ENCODE measurements at regions not wholly inside any gene's neighbourhood (a gene's known extent, or its start where the extent isn't known, plus 50 kb on each side); places are given as distances from the start of the nearest gene placed in this dataset.
"Not testable (repeated sequence)": the region's sequence is repeated elsewhere in the genome, so short reads cannot be mapped to it uniquely, and the experiment has no call there.

DNA sequence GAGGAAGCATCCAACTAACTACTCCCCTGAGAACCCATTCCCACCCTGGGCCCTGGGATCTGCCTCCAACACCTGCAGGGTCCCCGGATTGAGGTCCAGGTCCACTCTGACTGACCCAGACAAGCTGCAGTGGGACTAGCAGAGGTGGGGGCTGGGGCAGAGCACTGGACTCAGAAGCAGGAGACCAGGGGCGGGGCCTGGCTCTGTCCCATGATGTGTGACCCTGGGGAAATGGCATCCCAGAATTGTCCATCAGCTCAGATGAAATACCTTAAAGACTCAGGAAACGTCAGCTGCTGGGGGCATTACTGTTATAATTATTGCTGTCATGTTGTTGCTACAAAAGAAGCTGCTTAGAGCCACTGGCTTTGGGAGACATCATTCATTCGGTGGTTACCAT lies 202.4 kb downstream of the C9orf50 start:
- DNase-seq (ENCODE audit: extremely low read depth, low read depth), result no peak

DNA sequence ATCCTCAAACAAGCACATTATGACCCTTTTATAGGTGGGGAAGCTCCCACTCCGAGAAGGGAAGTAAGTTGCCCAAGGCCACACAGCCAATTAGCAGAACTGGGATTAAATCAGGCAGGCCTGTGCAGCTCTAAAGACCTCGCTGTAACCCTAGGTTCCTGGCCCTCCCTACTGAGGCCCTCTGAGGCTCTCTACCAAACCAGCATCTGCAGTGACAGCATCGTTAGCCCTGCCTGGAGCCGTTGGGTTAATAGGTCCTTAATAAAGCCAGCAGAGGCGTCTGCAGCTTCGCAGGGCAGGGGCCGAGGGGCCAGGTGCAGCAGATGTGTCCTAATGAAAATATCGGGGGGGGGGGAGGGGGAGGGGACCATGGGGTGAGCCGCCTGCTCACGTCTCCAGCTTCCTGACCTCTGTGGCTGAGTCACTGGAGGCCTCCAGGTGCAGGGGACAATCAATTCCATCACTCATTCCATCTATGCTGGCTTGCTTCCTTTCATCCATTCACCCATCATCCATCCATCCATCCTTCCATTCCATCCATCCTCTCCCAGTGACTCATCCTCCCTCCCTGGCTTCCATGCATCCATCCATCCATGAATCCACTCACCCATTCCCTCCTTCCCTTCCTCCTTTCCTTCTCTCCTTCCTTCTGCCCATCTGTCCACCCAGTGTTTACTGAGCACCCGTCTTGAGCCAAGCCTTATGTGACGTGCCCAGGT lies 203.9 kb downstream of the C9orf50 start:
- no peak for DNase-seq (ENCODE audit: extremely low read depth, low read depth)

GRCh38 chr9:129415942-129416651 lies 204.8 kb downstream of the C9orf50 start:
- no peak for DNase-seq (ENCODE audit: extremely low read depth, low read depth)

DNA sequence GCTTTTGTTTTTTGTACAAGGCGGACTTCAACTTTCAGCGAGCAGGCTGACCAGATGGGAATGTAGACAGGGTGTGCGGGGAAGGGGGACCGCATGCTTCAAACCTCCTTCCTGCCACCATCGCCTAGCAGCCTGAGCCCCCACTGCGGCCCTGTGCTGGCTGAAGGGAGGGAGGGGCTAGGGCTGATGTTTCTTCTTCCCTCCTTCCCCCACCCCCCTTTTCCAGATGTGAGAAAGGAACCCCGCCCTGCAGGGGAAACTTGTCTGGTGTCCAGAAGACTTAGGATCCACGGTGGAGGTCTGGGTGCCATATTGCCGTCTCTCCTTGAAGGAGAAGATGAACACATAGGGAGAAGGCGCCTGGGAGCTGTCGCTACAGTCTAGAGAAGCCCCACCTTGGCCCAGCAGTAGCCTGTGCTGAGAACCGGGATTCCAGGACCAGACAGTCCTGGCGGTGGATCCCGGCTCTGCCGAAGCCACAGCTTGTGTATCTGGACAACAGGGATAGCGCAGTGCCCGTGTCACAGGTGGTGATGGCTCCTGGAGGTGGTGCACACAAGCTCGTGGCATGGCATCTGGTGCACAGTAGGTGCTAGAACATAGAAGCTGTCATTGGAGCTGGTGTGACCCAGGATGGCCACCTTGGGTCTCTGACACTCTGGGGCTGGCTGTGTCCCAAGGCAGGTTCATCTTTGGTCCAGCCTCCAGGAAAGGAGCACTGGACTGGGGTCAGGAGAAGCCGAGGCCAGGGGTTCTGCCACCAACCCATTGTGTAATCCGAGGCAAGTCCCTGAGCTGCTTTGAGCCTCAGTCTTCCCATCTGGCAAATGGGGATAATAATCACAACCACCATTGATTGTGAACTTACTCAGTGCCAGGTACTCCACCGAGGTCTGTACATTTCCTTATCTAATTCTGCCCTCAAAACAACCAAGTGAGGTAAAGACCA lies 205.6 kb downstream of the C9orf50 start:
- DNase-seq (ENCODE audit: extremely low read depth, low read depth), result no peak

GRCh38 chr9:129414377-129414992 lies 206.4 kb downstream of the C9orf50 start:
- peak; percentile 28 for DNase-seq (ENCODE audit: extremely low read depth, low read depth)

- DNase-seq (ENCODE audit: extremely low read depth, low read depth), result peak; percentile 97
Observed at GRCh38 chr9:129413537-129414376, 207.1 kb downstream of the C9orf50 start.

- peak; percentile 56 for DNase-seq (ENCODE audit: extremely low read depth, low read depth)
Observed at GRCh38 chr9:129412814-129413536, 207.9 kb downstream of the C9orf50 start.

- DNase-seq (ENCODE audit: extremely low read depth, low read depth), result not testable (repeated sequence)
Observed at GRCh38 chr9:129412176-129412813, 208.6 kb downstream of the C9orf50 start.

DNA sequence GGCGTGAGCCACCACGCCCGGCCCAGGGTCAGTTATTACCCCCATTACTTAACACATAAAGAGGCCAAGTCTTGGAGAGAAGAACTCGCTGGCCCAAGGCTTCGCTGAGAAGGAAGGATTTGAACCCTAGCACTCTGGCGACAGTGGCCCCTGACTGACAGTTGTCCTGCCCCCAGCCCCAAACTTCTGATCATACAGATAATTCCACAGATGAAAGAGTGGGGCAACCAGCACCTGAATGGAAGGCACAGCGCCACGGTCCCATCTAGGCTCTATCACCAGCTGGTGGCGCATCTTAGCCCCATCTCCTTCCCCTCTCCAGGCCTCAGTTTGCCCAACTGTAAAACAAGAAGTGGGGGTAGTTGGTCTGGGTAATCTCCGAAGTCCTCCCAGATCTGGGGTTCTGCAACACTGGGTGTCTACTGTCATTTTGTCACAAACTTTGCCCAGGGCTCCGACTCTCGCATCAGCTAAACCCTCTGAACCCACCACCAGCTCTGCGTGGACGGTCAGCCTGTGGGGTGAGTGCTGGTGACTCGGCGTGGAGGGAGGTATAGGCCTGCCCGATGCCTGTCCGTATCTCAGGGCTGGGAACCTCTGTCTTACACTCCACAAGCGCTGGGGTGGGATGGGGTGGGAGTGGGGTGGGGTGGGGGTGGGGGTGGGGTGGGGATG lies 209.3 kb downstream of the C9orf50 start:
- DNase-seq (ENCODE audit: extremely low read depth, low read depth), result no peak

- DNase-seq (ENCODE audit: extremely low read depth, low read depth), result no peak
Observed at GRCh38 chr9:129410226-129410625, 210.7 kb downstream of the C9orf50 start.

GRCh38 chr9:129408535-129409215 lies 212.2 kb downstream of the C9orf50 start:
- DNase-seq (ENCODE audit: extremely low read depth, low read depth), result no peak

DNA sequence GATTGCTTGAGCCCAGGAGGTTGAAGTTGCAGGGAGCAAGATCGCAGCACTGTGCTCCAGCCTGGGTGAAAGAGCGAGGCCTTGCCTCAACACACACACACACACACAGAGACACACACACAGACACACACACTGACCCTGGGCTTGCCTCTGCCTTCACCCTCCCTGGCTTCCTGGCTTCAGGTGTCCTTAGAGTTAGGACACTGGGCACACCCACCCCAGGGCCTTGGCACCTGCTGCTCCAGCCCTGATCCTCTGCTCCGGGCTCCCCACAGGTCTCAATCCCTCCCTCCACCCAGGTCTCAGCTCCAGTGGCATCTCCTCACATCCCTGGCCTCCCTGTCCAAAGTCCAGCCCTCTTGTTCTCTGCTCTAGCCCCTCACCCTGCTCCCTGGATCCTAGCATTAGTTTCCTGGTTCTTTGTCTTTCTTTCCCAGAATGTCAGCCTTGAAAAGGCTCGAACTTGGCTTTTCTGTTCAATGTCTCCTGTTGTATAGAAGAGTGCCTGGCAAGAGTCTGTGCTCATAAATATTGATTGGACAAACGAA lies 212.9 kb downstream of the C9orf50 start:
- DNase-seq (ENCODE audit: extremely low read depth, low read depth), result no peak

DNA sequence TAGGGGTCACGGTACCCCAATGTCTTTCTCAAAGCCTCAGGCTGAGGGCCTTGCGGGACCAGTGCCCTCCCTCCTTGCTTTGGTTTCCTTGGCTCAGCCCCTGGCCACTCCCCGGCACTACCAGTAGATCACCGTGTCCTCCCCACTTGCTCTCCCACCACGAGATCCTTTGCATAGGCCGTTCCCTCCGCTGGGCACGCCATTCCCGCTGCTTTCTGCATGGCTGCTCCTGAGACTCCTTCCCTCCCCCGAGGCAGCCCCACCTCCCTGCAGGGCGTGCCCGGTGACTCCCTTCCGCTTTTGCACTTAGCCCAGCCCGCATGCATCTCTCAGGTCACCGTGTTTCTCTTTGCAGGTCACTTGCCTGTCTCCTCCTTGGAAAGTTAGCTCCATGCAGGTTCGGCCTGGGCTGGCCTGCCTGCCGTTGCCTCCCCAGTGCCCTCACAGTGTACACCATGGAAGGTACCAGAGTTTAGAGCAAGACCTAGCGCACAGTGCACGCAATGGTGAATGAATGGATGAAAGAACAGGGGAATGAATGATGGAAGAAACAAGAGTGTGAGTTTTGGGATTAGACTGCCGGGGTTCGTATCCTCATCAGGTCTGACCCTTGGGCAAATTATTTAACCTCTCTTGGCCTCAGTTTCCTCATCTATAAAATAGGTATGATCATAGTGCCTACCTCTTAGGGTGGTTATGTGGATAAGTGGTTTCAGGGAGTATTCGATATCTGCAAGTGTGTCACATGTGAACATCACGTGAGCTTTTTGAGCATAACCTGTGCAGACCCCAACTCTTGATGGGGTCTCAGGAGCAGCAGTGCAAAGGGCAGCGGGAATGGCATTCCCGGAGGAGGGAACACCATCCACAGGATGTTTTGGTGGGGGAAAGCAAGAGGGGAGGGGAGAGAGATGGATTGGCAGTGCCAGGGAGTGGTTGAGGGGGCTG lies 214.3 kb downstream of the C9orf50 start:
- peak; percentile 86 for DNase-seq (ENCODE audit: extremely low read depth, low read depth)

GRCh38 chr9:129405827-129406213 lies 215.1 kb downstream of the C9orf50 start:
- DNase-seq (ENCODE audit: extremely low read depth, low read depth), result no peak

DNA sequence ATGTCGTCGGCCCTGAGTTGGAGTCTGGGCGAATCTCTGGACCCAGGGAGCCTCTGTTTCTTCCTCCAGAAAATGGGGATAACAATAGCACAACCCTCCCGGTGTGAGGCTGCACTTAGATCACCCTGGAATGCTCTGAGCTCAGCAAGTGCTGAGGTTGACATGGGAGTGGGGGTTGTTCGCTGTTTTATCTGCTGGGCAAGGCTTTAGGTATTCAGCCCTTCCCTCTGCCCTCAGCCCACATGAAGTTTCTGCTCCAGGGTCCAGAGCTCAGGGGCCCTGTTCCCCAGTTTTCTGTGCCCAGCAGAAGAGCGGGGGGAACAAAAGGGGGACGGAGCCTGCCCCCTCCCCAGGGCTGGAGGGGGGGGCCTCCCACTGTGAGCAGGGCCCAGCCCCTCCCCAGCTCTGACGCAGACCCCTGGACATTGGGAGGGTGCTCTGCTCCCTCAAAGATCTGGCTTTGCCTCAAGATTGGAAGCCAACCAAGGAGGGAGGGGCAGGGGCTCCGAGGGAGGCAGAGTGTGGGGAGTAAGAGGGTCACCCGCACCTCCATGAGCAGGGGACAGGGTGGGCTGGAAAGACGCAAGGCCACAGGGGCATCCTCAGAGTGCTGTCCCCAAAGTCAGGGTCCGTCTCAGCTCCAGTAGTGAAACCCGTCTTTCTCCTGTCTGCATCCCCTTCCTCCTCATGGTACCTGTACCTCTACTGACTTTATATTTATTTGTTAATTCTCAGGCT lies 215.6 kb downstream of the C9orf50 start:
- no peak for DNase-seq (ENCODE audit: extremely low read depth, low read depth)

Measured in NCI-H460 (cell line).